T-helper 1 cell (primary cell): ENCODE measurements at regions not wholly inside any gene's neighbourhood (a gene's known extent, or its start where the extent isn't known, plus 50 kb on each side); places are given as distances from the start of the nearest gene placed in this dataset.

Experiments used
- DNase-seq, 5 donors: peaks; one replicate each; pipeline ENCODE4 v3.0.0-alpha.2; 2012 to 2020

DNA sequence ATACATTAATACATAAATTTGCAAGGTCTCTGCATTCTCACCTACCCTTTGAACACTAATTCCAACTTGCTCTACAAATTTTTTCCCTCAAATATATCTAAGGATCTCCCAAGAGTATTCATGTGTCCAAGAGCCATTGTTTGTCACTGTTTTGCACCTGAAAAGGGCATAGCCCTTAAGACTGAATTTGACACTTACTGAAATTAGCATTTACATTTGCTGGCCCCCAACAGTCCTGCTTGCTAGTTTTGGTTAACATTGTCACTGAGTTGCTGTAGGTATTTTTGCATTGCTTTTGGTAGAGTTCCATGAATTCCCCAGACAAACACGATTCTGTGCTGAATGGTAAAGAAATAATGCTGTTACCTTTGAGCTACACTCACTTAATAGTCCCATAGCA is 57.3 kb downstream of the KCNA4 start:
- no peak for DNase-seq

DNA sequence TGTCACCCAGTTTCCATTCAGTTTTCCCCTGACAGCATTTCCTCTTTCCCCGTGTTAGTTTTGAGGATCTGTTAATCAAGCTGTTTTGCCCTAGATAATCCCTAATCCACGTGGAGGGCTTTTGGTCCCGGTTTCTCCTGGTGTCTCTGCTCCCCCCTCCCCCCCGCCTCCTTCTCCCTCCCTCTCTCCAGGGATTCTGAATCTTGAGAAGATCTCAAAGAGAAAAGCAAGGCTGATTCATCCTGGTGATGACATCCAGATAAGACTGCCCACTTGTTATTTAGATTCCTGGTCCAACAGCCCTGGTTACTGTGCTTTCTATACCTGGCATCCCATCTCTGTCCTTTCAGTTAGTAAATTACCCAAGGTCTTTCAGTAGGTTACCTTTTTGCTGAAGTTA is 59.4 kb downstream of the KCNA4 start:
- no peak for DNase-seq

DNA sequence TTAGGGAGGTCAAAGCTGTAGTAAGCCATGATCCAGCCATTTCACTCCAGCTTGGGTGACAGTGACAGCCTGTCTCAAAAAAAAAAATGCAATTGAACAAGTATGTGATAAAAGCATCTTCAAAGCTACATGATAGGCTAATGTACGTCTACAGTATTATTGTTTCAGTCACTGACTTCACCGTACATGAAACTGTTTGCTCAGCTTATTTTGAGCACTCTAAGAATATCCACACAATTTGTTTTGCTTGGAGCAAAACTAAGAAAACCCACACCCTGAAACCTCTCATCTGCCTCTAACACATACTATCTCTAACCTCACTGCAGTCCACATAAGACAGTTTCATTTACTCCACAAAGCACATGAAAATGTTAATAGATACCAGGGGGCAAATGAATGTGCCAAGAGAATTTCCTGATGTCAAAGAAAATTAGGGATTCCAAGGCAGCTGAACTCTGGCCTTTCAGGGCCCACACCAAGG is 60.7 kb downstream of the KCNA4 start:
- no peak for DNase-seq

DNA sequence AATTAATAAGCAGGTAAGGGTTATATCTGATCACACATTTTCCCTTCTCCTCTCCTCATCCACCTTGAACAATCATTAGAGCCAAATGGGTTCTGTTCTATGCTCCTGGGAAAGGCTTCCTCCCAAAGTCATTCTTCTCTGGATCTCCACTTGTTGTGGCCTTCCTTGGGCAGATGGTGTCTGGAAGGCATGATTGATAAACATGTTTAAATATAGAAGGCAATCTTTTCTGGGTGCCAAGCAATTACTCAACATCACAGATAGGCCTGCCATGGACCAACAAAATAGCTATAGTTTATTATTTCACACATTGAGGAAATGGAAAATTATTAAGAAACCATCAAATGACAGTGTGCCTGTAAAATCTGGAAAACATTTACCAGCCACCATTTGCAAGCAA is 73.5 kb downstream of the KCNA4 start:
- DNase-seq: no peak

DNA sequence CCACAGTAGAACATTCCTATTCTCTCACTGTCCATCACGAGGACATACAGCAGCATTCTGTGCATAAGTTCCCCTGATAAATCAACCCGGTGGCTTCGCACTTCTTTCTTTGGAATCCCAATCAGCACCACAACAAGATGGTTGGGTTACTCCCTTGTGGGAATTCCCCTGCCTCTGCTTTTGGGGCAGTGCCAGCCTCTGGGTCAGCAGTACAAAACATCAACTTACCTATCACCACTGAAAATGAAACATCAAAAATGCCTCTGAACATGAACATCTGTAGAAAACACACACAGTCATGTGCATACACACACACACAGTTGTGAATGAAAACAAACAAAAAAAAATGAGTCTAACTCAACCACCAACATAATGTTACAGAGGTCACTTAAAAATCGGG is 79.3 kb downstream of the KCNA4 start:
- no peak for DNase-seq

DNA sequence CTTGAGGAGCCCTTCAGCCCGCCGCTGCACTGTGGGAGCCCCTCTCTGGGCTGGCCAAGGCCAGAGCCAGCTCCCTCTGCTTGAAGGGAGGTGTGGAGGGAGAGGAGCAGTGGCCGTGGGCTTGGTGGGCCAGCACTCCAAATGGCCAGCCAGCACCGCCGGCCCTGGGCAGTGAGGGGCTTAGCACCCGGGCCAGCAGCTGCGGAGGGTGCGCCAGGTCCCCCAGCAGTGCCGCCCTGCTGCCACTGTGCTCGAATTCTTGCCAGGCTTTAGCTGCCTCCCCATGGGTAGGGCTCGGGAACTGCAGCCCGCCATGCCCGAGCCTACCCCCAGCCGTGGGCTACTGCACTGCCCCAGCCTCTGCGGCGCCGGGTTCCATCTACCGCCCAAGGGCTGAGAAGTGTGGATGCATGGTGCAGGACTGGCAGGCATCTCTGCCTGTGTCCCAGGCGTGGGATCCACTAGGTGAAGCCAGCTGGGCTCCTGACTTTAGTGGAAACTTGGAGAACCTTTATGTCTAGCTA is 82.7 kb downstream of the KCNA4 start:
- DNase-seq: no peak

DNA sequence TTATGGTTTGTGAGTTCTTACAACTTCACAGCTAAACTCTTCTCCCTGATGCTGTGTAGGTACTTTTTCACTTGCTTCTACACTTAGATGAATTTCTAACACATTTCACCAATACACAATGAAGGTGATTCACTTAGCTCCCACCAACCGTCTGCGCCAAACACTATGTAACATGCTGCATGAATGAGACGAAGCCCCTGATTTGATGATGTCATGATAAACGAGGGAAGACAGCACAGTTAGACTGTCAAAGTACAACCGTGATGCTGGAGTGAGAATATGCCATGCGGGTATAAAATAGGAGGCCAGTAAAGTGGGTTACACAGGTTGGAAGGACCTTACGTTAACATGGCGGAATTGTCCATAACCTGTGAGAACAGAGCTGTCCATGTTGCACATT is 100.8 kb downstream of the KCNA4 start:
- no peak for DNase-seq

DNA sequence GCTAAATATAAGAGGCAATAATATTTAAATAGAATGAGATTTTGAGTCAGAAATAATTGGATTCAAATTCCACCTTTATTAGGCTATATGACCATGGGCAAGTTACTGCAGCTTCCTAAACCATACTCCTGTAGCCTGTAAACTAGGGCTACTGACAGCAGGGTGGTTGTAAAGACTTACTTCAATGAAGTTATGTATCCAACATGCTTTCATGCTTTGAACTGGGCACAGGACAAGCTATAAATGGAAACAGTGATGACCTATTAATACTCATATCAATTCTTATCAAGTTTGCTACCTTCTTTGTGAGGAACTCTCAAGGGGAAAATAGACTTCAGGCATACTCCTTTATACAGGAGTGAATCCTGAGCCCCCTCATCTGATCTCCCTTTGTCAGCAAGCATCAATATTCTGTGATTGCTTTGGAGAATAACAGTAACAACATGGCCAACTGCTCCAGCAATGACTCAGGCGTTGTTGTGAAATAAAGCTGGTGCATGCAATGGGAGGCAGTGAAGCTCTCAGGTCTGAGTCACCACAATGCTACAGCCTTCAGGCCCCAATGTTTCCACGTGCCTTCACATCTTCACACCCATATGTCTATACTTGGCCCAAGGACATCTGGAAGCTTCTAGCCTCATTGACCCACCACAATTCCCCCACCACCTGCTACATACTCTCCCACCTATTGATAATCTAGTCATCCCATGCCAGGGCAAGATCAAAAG is 102.5 kb downstream of the KCNA4 start:
- DNase-seq: no peak

DNA sequence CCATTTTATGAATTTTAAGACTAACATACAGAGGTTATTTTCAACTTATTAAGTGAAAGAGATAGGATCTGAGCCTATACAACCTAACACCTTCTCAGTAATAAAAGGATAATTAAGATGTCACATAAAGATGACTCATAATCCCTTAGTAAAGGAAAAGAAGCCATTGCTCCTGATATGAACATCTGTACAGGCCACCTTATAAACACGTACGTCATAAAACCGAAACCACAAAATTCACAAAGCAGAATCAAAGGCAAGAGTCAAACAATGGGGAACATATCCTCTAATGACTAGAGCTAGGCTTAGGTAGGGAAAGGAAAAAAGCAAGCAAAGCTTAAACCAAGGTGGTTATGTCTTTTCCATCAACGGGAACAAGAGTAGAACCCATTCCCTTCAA is 103.5 kb downstream of the KCNA4 start:
- DNase-seq: no peak

DNA sequence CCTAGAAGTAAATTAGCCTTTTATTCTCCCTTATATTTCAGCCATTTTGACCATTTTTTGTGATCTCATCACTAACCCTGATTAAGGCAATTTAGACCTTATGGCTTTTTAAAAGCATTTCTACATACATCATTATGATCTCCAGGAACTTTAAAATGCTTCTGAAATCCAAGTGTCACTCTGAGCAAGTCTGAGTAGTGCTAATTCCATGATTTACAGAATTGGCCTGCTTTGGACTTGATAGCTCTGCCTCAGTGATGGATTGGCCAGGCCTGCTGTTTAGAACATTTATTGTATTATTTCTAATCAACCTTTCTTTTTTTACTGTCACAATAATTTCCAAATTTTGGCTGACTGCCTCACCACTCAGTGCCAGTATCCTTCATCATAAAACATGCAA is 116.4 kb downstream of the KCNA4 start:
- DNase-seq: no peak

DNA sequence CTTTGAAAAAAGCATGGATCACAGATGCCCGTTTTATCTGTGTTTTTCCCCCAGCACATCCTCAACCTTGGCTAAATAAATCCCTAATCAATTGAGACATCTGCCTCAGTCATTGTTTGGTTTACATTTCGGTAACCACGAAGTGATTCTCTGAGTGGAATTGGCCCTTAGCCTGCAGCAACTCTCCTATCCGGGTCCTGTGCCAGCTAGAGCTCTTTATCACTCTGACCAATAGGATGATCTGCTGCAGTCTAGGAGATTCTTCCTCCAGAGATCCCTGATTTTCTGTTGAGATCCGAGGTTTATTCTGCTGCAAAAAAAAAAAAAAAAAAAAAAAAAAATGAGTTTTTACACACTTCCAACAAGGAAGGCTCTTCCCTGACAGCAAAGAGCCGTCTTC is 137.3 kb downstream of the KCNA4 start:
- no peak for DNase-seq

DNA sequence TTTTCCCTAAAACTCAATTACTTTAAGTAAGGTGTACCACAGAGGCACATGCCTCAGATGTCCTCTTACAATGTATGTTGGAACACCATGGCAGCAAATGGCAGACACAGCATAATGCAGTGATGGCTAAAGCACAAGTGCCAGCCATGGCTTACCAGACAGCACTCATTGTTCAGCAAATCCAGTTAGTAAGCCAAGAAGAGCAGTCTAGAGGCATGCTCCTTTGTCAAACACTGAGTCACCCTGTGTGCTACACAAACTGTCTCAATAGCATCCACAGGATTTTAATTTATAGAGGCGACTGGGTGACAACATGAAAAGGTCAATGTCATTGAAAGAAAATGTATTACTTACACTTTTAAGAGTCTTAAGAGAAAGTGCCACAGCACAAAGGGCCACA is 140.6 kb downstream of the KCNA4 start:
- DNase-seq: no peak

DNA sequence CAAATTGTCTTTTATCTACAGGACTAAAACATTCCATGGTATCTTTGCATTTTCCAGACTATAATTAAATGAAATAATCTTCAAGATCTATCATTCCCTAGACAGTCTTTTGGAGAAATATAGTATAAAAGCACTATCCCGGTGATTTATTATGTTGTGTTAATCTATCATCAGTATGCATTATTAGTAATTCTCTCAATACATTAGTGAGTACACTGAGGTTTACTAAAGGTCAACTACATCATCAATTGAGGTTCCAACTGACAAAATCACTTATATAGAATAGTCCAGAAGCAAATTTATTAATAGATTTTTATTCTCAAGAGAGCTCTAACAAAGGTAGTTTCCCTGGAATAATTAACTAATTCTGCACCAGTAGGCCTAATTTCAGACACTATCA is 169.6 kb downstream of the KCNA4 start:
- DNase-seq: no peak

DNA sequence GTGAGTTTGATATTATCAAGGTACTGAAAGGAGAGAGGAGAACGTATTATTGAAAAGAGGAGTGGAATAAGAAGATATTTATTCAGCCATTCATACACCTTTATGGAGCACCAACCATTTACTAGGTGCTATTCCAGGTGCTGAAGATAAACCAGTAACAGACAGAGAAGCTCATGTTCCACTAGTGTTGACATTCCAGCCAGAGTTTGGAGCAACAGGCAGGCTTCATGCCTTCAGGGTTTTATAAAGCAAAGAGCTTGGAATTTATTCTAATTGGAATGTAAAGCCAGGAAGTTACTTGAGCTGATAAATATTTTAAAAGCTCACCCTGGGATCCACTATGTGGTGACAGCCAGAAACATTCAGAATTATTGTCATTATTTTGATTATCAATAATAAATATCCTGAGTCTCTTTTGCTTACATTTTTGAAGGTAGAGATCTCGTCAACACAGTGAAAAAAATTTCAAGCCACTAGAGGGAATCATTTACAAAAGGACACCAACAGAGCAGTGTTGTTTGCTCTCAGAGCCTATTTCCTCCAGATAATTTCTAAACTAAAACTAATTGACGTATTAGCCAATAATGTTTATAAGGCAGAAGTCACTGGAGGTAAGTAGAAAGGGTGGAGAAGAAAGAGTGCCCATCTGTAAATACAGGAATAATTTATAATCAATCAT is 172.0 kb downstream of the KCNA4 start:
- no peak for DNase-seq

DNA sequence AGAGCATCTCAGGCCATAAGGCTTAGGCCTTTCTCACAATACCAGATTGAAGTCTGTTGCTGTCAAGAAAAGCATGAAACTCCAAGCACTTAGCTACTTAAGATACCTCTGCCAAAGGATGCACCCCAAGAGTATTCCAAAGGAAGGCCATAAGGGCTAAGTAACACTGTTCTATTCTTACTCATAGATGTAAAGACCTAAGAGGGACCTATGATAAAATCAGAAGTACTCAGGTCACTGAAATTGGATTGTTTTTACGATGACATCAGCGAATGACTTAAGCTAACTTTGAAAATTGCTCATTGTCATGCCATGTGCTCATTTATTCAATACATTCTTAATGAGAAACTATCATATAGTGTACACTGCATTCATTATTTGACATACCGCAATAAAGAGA is 172.8 kb downstream of the KCNA4 start:
- DNase-seq: no peak

DNA sequence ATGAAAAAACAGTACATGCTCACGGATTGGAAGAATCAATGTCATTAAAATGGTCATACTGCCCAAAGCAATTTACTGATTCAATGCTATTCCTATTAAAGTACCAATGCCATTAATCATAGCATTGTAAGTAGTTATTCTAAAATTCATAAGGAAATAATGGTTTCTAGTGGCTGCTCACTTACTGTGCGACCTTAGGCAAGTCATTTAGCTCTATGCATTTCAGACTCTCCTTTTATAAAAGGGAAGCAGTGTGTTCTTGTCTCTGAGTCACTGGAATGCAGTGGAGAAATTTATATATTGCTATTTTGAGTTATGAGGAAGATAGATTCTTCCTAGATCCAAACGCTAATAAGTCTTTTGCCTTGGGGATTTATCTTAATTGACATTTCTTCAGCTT is 174.8 kb downstream of the KCNA4 start:
- DNase-seq: no peak

DNA sequence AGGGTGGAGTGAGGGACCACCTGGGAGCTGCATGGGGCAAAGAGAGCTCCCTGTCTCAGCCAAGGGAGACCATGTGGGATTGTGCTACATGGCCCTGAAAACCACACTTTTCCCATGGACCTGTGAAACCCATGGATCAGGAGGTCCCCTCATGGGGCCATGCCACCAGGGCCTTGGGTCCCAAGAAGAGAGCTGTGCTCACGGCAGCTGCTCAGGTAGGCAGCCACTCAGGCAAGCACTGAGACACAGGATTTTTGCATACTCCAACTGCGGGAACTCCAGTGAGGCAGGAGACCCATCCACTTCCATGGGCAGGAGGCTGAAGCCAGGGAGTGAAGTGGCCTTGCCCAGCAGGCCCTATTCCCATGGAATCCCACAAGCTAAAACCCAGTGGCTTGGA is 190.0 kb downstream of the KCNA4 start:
- DNase-seq: no peak

DNA sequence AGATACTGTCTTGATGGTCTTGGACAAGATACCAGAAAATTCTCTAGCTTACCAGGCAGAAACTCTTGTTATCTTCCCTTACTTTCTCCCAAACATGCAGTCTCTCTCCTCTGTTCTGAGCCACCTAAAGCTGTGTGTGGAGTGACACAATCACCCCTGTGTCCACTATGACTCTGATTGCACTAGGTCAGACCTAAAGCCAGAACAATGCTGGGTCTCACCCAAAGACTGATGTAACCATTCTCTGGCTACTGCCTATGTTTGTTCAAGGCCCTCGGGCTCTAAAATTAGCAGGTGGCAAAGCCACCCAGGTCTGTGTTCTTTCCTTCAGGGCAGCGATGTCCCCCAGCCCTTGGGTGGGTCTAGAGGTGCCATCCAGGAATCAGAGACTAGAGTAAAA is 200.5 kb downstream of the KCNA4 start:
- no peak for DNase-seq

DNA sequence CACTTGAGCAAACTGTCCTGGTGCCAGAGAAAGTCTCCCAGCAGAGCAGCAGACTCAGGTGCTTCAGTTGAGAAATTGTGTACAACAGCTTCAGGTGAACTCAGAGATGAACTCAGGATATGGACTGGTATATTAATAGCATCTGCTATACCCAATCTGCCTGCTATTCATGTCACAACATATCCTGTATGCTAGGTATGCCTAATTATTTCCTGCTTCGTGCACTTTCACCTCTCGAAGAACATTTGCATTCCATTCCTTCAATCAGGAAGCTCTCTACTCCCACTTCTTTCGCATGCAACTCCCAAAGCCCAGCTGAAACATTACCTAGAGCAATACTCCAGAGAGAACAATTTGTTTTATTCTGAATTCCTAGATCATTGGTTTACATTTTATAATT is 207.7 kb downstream of the KCNA4 start:
- DNase-seq: no peak

DNA sequence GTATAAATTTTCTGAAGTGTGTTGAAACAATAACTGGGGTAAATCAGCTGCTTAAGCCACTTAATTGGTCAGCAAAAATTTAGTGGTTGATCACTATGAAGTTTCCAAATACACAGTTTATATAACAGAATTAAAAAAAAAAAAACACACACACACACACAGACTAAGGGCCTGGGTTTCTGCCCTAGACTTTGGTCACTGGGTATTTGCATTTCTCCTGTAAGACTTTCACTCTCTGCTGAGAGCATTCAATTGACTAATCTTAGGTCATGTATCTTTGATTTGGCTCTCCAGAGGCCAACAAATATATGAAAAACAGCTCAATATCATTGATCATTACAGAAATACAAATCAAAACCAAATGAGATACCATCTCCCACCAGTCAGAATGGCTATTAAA is 214.3 kb downstream of the KCNA4 start:
- DNase-seq: no peak

DNA sequence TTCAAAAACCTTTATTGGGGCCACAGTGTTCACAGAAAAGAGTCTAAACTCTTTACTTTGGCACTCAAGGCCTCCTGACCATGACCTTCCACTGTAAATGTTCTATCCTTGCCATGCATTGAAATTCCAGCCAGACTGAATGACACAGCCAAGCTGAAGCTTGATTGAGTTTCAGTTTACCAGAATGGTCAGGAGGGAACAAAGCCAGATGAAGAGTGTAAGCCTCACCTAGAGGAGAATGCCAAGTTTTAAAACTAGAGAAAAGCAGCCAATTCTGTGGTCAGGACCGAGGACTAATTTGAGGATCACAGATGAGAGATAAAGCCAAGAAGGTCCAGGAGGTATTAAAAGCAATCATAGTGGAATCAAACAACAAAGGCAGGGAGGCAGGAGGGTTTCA is 215.3 kb downstream of the KCNA4 start:
- no peak for DNase-seq

DNA sequence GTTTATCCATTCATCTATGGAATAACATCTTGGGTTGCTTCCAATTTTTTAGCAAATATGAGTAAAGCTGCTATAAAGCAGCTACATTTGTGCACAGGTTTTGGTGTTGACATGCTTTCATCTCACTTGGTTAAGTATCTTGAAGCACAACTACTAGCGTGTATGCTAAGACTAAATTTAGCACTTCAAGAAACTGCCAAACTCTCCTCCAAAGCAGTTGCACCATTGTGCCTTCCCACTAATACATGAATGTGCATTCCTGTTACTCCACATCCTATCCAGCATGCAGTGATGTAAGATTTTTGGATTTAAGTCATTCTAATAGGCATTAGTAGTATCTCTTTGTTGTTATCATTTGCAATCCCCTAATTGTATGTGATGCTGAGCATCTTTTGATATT is 230.7 kb downstream of the KCNA4 start:
- no peak for DNase-seq

DNA sequence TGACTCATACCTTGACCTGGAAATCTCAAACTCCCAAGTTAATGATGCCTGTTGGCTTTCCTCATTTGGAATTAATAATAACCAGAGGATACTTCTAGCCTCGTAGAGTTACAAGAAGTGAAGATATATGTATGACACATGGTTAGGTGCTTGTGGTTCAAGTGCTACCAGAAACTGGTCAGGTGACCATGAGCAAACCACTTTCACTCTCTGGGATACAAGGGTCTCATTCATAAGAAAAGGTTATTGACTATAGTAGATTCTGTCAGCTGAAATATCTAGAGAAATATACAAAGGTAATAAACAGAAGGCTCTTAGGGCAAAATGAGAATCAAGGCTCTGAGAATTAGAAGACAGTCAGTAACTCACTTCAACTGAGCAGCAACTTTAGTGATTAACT is 233.3 kb downstream of the KCNA4 start:
- DNase-seq: no peak

DNA sequence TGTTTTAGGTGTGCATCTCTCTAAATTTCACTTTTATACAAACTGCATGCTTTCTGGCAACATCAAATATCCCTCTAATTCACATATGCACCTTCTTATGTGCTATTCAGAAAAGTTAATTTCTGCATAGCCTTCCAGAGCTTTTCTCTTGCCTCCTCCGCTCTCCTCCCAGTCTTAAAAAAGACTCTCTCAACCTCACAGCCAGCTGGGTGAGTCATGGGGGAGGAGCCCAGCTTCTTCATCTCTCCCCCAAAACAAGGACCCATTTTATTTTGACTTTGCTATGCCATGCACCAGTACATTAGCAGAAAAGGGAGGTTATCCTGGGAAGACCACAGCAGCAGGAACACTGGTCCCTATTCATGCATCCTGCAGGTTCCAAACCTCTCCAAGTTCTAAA is 234.4 kb downstream of the KCNA4 start:
- no peak for DNase-seq

DNA sequence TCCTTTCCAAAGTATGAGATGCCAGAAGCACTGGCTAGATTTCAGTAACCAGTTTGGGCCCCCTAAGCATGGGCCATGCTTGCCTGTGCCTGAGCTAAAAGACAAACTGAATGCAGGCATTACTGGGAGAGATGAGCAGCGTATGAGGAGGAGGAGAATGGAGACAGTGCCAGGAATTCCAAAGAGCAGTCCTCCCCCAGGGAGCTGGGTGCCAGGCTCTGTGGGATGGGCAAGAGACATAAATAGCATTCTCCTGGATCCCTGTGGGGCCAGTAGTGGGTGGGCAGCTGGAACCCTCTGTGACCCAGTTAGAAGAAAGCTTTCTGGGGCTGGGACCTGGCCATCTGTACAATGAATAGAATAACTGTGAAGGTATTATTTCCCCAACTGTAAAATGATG is 235.6 kb downstream of the KCNA4 start:
- no peak for DNase-seq
